ENCODE measurements at regions not wholly inside any gene's neighbourhood (a gene's known extent, or its start where the extent isn't known, plus 50 kb on each side); places are given as distances from the start of the nearest gene placed in this dataset.
"Not testable (repeated sequence)": the region's sequence is repeated elsewhere in the genome, so short reads cannot be mapped to it uniquely, and the experiment has no call there.

DNA sequence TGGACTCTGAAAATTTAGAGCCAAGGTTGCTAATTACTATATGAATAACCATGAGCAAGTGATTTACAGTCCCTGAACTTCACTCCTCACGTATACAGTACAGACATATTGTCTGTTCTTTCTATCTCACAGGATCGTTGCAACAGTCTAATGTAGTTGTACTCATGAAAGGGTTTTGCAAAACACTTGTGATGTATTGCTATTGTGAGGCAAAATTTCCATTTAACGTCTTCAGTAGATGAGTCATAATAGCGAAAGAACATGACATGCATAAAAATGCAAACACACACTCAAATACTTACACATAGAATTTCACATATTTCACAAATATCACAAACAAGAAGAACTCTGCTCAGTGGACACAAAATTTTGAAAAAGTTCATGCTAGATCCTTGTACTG is 134.6 kb upstream of the TRPC6 start:
- Histone ChIP-seq H3K4me2 (no peak overlapping the region), H3K4me3 (no peak overlapping the region), H3K36me3 (no peaks in the 10 kb centered on the region), H3K4me1 (no peaks in the 10 kb centered on the region), H3K9me3 (peaks cover 2% of the 10 kb centered on the region; the same call in 1 of the 2 replicates), H3K27me3 (no peaks in the 10 kb centered on the region), H3K27ac (no peak overlapping the region), H4K20me1 (no peaks in the 10 kb centered on the region), H3K9ac (no peak overlapping the region)
- no peak for TF ChIP-seq Cebpa-rat (IDR thresholded peaks at IDR 0.05)

GRCh38 chr11:101717619-101718018 is 133.8 kb upstream of the TRPC6 start:
- no peak overlapping the region for H3K4me3 ChIP-seq
- H4K20me1 ChIP-seq, result no peaks in the 10 kb centered on the region
- H3K9ac ChIP-seq, result no peak overlapping the region
- no peaks in the 10 kb centered on the region for H3K27me3 ChIP-seq
- TF ChIP-seq Cebpa-rat (IDR thresholded peaks at IDR 0.05), result no peak
- H3K4me1 ChIP-seq, result no peaks in the 10 kb centered on the region
- H3K4me2 ChIP-seq, result no peak overlapping the region
- peaks cover 9% of the 10 kb centered on the region; the same call in 1 of the 2 replicates for H3K9me3 ChIP-seq
- H3K27ac ChIP-seq, result no peak overlapping the region
- H3K36me3 ChIP-seq, result no peaks in the 10 kb centered on the region

DNA sequence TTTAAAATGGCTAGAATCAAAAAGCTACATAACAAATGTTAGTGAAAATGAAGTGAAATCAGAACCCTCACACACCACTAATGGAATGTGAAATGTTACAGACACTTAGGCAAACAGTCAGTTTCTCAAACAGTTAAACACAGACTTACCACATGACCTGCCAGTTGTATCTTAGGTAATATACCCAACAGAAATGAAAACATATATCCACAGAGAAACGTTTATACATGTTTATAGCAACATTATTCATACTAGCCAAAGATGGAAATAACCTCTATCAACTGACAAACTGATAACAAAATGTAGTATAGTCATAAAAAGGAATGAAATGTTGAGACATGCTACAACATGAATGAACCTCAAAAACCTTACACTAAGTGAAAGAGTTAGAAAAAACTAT is 131.5 kb upstream of the TRPC6 start:
- Histone ChIP-seq H3K4me2 (no peak overlapping the region), H3K27me3 (no peaks in the 10 kb centered on the region), H3K27ac (no peak overlapping the region), H3K9ac (no peak overlapping the region), H3K9me3 (peaks cover 11% of the 10 kb centered on the region; the same call in 1 of the 2 replicates), H3K36me3 (no peaks in the 10 kb centered on the region), H4K20me1 (no peaks in the 10 kb centered on the region), H3K4me3 (no peak overlapping the region), H3K4me1 (no peaks in the 10 kb centered on the region)
- no peak for TF ChIP-seq Cebpa-rat (IDR thresholded peaks at IDR 0.05)

- Histone ChIP-seq H3K9ac (no peak overlapping the region), H3K4me2 (no peak overlapping the region), H3K4me1 (no peaks in the 10 kb centered on the region), H3K27me3 (no peaks in the 10 kb centered on the region), H3K9me3 (no peaks in the 10 kb centered on the region), H3K36me3 (no peaks in the 10 kb centered on the region), H3K4me3 (no peak overlapping the region), H3K27ac (no peak overlapping the region), H4K20me1 (no peaks in the 10 kb centered on the region)
- no peak for TF ChIP-seq Cebpa-rat (IDR thresholded peaks at IDR 0.05)
Observed at GRCh38 chr11:101707477-101707876, 123.7 kb upstream of the TRPC6 start.

DNA sequence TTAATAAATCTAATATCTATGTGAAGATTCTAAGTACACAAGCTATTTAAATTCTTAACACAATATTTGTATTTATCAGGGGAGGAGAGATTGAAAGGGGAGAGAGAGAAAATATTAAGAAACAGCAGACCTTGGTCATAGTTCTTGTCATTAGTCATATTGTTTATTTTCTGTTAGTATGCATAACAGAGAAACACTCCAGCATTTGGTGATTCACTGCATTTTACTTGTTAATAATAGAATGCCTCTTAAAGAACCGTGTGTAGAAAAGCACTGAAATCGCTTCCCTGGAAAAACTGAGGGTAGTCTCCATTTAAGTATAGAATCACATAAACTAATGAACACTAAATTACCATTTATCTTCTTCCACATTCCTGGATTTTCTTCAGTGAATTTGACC is 122.7 kb upstream of the TRPC6 start:
- H3K9ac ChIP-seq, result no peak overlapping the region
- TF ChIP-seq Cebpa-rat (IDR thresholded peaks at IDR 0.05), result no peak
- no peaks in the 10 kb centered on the region for H3K27me3 ChIP-seq
- no peak overlapping the region for H3K27ac ChIP-seq
- H3K4me2 ChIP-seq, result no peak overlapping the region
- no peaks in the 10 kb centered on the region for H3K36me3 ChIP-seq
- H4K20me1 ChIP-seq, result no peaks in the 10 kb centered on the region
- H3K9me3 ChIP-seq, result no peaks in the 10 kb centered on the region
- H3K4me1 ChIP-seq, result no peaks in the 10 kb centered on the region
- no peak overlapping the region for H3K4me3 ChIP-seq

- H3K27ac ChIP-seq, result no peak overlapping the region
Observed at GRCh38 chr11:101705972-101706371, 122.2 kb upstream of the TRPC6 start.

GRCh38 chr11:101694869-101695268 is 111.1 kb upstream of the TRPC6 start:
- H3K27ac ChIP-seq, H3K9ac ChIP-seq, H3K4me3 ChIP-seq, H4K20me1 ChIP-seq, H3K27me3 ChIP-seq, H3K4me2 ChIP-seq, H3K9me3 ChIP-seq, H3K4me1 ChIP-seq, H3K36me3 ChIP-seq: not testable (repeated sequence)

More at GRCh38 chr11:101705972-101706371, 122.2 kb upstream of the TRPC6 start:
- H3K4me1 ChIP-seq, result no peaks in the 10 kb centered on the region
- no peak overlapping the region for H3K4me2 ChIP-seq
- H4K20me1 ChIP-seq, result no peaks in the 10 kb centered on the region
- H3K9me3 ChIP-seq, result no peaks in the 10 kb centered on the region
- H3K4me3 ChIP-seq, result no peak overlapping the region
- no peak for TF ChIP-seq Cebpa-rat (IDR thresholded peaks at IDR 0.05)
- no peak overlapping the region for H3K9ac ChIP-seq
- no peaks in the 10 kb centered on the region for H3K27me3 ChIP-seq
- no peaks in the 10 kb centered on the region for H3K36me3 ChIP-seq

- no peaks in the 10 kb centered on the region for H3K4me1 ChIP-seq
- no peaks in the 10 kb centered on the region for H4K20me1 ChIP-seq
- no peak overlapping the region for H3K9ac ChIP-seq
- H3K4me3 ChIP-seq, result no peak overlapping the region
- TF ChIP-seq Cebpa-rat (IDR thresholded peaks at IDR 0.05), result no peak
- no peak overlapping the region for H3K4me2 ChIP-seq
- no peaks in the 10 kb centered on the region for H3K9me3 ChIP-seq
- no peak overlapping the region for H3K27ac ChIP-seq
- no peaks in the 10 kb centered on the region for H3K36me3 ChIP-seq
- no peaks in the 10 kb centered on the region for H3K27me3 ChIP-seq
Observed at GRCh38 chr11:101692980-101693379, 109.2 kb upstream of the TRPC6 start.

DNA sequence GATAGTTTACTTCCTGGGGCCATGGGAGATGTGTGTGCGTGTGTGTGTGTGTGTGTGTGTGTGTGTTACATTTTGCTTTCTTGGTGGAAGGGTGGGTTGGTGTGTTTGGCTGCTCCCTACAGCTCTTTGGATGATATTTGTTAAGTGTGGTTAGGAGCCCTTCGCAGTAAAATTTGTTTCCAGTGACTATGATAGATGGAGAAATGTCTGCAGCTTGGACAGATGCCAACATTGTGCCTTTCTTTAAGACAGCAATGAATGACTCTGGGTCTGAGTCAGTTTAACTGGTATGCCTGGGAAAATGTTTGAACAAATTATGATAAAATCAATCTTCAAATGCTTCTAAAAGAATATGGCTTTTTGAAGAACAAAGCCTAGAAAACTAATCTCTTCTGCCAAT is 102.7 kb upstream of the TRPC6 start:
- no peaks in the 10 kb centered on the region for H4K20me1 ChIP-seq
- no peaks in the 10 kb centered on the region for H3K4me1 ChIP-seq
- H3K9me3 ChIP-seq, result no peaks in the 10 kb centered on the region
- H3K4me3 ChIP-seq, result no peak overlapping the region
- H3K36me3 ChIP-seq, result no peaks in the 10 kb centered on the region
- H3K27ac ChIP-seq, result no peak overlapping the region
- H3K4me2 ChIP-seq, result no peak overlapping the region
- no peak overlapping the region for H3K9ac ChIP-seq
- no peak for TF ChIP-seq Cebpa-rat (IDR thresholded peaks at IDR 0.05)
- H3K27me3 ChIP-seq, result no peaks in the 10 kb centered on the region

DNA sequence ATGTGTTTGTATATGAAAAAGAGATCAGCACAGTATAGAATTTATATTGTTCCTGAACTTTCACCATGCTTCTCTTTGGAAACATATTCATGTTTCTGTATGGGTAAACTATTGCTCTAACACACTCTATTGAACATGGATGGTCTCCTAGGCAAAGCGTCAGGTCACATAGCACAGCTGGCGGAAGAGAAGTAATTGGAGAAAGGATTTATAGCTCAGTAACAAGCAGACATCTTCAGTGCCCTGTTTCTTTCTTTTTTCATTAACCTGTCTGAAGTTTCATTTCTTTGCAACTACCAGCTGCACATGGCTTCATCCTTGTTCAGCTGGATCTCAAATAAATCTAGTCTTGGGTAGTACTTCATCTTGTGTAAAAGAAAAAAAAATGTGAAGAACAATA is 84.4 kb upstream of the TRPC6 start:
- no peak overlapping the region for H3K27ac ChIP-seq
- H3K4me2 ChIP-seq, result no peak overlapping the region
- H3K4me1 ChIP-seq, result no peaks in the 10 kb centered on the region
- H3K27me3 ChIP-seq, result no peaks in the 10 kb centered on the region
- no peak overlapping the region for H3K9ac ChIP-seq
- no peaks in the 10 kb centered on the region for H3K9me3 ChIP-seq
- TF ChIP-seq Cebpa-rat (IDR thresholded peaks at IDR 0.05), result no peak
- H3K36me3 ChIP-seq, result no peaks in the 10 kb centered on the region
- no peak overlapping the region for H3K4me3 ChIP-seq
- H4K20me1 ChIP-seq, result no peaks in the 10 kb centered on the region

- Histone ChIP-seq H3K36me3 (no peaks in the 10 kb centered on the region), H3K27ac (no peak overlapping the region), H3K4me2 (no peak overlapping the region), H3K9me3 (no peaks in the 10 kb centered on the region), H3K4me1 (no peaks in the 10 kb centered on the region), H3K4me3 (no peak overlapping the region), H3K27me3 (no peaks in the 10 kb centered on the region), H4K20me1 (no peaks in the 10 kb centered on the region), H3K9ac (no peak overlapping the region)
- TF ChIP-seq Cebpa-rat (IDR thresholded peaks at IDR 0.05), result no peak
Observed at GRCh38 chr11:101666916-101667315, 83.1 kb upstream of the TRPC6 start.
